Mesothelial cell of epicardium (in vitro differentiated cells): ENCODE measurements at regions not wholly inside any gene's neighbourhood (a gene's known extent, or its start where the extent isn't known, plus 50 kb on each side); places are given as distances from the start of the nearest gene placed in this dataset.

ENCODE experiments used
- DNase-seq, 2 experiments: peaks; one replicate each; pipeline ENCODE4 v3.0.0; 2021; ENCODE audit warnings: low spot score in 2 of 2; ENCODE audit not compliant: unreplicated experiment in 2 of 2
- H3K27ac Mint-ChIP-seq: 2 replicates; pipeline ENCODE4 v1.8.0; 2021; ENCODE audit warnings: mixed read lengths
- H3K27me3 Mint-ChIP-seq: 2 replicates; pipeline ENCODE4 v1.8.0; 2021; ENCODE audit warnings: low read depth, mixed read lengths
- H3K36me3 Mint-ChIP-seq: 2 replicates; pipeline ENCODE4 v1.8.0; 2021; ENCODE audit warnings: mixed read lengths
- H3K4me1 Mint-ChIP-seq: 2 replicates; pipeline ENCODE4 v1.8.0; 2021; ENCODE audit warnings: mixed read lengths
- H3K4me3 Mint-ChIP-seq: 2 replicates; pipeline ENCODE4 v1.8.0; 2021; ENCODE audit warnings: mild to moderate bottlenecking, moderate library complexity, mixed read lengths
- H3K9me3 Mint-ChIP-seq: 2 replicates; pipeline ENCODE4 v1.8.0; 2021; ENCODE audit warnings: mixed read lengths
- TF ChIP-seq, protein P1 (sequence below): fragments of 200-600 bp; sonication (generic); IDR thresholded peaks from one replicate; pipeline ENCODE4 v1.5.0; 2021; ENCODE audit warnings: antibody characterized with exemption; ENCODE audit not compliant: unreplicated experiment

DNA sequence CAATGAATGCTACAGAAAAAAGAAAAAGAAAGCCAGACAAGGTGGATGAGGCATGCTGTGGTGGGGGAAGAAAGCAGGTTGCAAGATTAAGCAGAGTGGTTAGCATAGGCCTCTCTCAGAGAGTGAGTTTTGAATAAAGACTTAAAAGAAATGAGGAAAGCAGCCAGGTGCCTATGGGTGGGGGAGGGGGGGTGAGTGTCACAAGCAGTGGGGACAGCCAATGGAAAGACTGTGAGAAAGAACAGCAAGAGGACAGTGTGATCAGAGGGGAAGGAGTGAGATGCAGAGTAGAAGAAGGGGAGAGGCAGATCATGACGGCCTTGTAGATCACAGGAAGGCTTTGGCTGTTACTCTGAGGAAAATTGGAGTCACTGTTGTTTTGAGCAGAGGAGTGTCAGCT lies 162.5 kb downstream of the SOX3 start:
- H3K4me3 Mint-ChIP-seq: no peak overlapping the region
- H3K36me3 Mint-ChIP-seq: no peaks in the 10 kb centered on the region
- H3K4me1 Mint-ChIP-seq: peaks cover 18% of the 10 kb centered on the region
- no peaks in the 10 kb centered on the region for H3K27me3 Mint-ChIP-seq
- no peak overlapping the region for H3K27ac Mint-ChIP-seq
- no peaks in the 10 kb centered on the region for H3K9me3 Mint-ChIP-seq
- TF ChIP-seq, protein P1, sequence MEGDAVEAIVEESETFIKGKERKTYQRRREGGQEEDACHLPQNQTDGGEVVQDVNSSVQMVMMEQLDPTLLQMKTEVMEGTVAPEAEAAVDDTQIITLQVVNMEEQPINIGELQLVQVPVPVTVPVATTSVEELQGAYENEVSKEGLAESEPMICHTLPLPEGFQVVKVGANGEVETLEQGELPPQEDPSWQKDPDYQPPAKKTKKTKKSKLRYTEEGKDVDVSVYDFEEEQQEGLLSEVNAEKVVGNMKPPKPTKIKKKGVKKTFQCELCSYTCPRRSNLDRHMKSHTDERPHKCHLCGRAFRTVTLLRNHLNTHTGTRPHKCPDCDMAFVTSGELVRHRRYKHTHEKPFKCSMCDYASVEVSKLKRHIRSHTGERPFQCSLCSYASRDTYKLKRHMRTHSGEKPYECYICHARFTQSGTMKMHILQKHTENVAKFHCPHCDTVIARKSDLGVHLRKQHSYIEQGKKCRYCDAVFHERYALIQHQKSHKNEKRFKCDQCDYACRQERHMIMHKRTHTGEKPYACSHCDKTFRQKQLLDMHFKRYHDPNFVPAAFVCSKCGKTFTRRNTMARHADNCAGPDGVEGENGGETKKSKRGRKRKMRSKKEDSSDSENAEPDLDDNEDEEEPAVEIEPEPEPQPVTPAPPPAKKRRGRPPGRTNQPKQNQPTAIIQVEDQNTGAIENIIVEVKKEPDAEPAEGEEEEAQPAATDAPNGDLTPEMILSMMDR: no peak
- no peak for DNase-seq

GRCh38 chrX:140337263-140337662 lies 167.6 kb downstream of the SOX3 start:
- Mint-ChIP-seq H3K27ac (no peak overlapping the region), H3K36me3 (no peaks in the 10 kb centered on the region), H3K4me1 (no peaks in the 10 kb centered on the region), H3K4me3 (no peak overlapping the region), H3K9me3 (no peaks in the 10 kb centered on the region), H3K27me3 (peaks cover 8% of the 10 kb centered on the region)
- TF ChIP-seq, protein P1: no peak
- no peak for DNase-seq

GRCh38 chrX:140318296-140318695 lies 186.6 kb downstream of the SOX3 start:
- Mint-ChIP-seq H3K4me3 (no peak overlapping the region), H3K27me3 (no peaks in the 10 kb centered on the region), H3K27ac (no peak overlapping the region), H3K4me1 (no peaks in the 10 kb centered on the region), H3K36me3 (no peaks in the 10 kb centered on the region), H3K9me3 (no peaks in the 10 kb centered on the region)
- TF ChIP-seq, protein P1: no peak
- no peak for DNase-seq

DNA sequence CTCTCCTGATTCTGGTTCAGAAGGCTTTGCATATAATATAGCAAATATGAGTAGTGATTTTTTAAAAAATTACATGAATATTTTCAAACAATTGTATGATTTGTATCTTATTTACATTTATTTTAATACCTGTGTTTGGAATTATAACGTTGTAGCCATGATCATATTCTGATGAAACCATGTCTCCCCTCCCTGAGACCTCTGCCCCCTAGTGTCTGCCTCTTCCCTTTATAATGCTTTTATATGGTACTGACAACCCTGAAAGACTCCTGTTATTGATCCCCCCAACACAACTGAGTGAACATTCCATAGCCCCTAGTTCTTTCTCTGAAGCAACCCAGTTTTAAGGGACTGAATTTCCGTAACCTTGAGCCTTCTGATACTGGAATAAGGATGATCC lies 187.4 kb downstream of the SOX3 start:
- no peaks in the 10 kb centered on the region for H3K4me1 Mint-ChIP-seq
- H3K36me3 Mint-ChIP-seq: no peaks in the 10 kb centered on the region

GRCh38 chrX:140298960-140299825 lies 205.7 kb downstream of the SOX3 start:
- no peaks in the 10 kb centered on the region for H3K27me3 Mint-ChIP-seq
- TF ChIP-seq, protein P1: no peak
- no peak overlapping the region for H3K27ac Mint-ChIP-seq
- no peaks in the 10 kb centered on the region for H3K4me1 Mint-ChIP-seq
- H3K9me3 Mint-ChIP-seq: no peaks in the 10 kb centered on the region
- no peaks in the 10 kb centered on the region for H3K36me3 Mint-ChIP-seq
- no peak for DNase-seq
- H3K4me3 Mint-ChIP-seq: no peak overlapping the region

More for the DNA sequence above, 187.4 kb downstream of the SOX3 start:
- Mint-ChIP-seq H3K4me3 (no peak overlapping the region), H3K27me3 (no peaks in the 10 kb centered on the region), H3K27ac (no peak overlapping the region), H3K9me3 (no peaks in the 10 kb centered on the region)
- DNase-seq: no peak
- TF ChIP-seq, protein P1: no peak
